ENCODE measurements at regions not wholly inside any gene's neighbourhood (a gene's known extent, or its start where the extent isn't known, plus 50 kb on each side); places are given as distances from the start of the nearest gene placed in this dataset.

- Histone ChIP-seq H3K4me1 (ENCODE audit: control insufficient read depth, insufficient read depth, low read length) (no peaks in the 10 kb centered on the region), H3K9me3 (ENCODE audit: control insufficient read depth, insufficient read depth, low read depth, low read length) (no peaks in the 10 kb centered on the region), H3K27ac (ENCODE audit: low read length) (no peak overlapping the region), H3K4me3 (ENCODE audit: low read depth in 2 of 2, low read length in 2 of 2) (no peak overlapping the region), H3K27me3 (ENCODE audit: control insufficient read depth, insufficient read depth, low read length) (no peaks in the 10 kb centered on the region), H3K36me3 (ENCODE audit: control insufficient read depth, insufficient read depth, low read length) (no peaks in the 10 kb centered on the region)
- TF ChIP-seq SIN3A (IDR thresholded peaks at IDR 0.05; ENCODE audit: borderline replicate concordance, insufficient read depth, low read depth, low read length), result no peak
- no peak for TF ChIP-seq POLR2AphosphoS5 (IDR thresholded peaks at IDR 0.05; ENCODE audit: low read depth, low read length)
- TF ChIP-seq CTCF (IDR thresholded peaks at IDR 0.05), result no peak
- no peak for TF ChIP-seq TCF7L2 (IDR thresholded peaks at IDR 0.05; ENCODE audit: low read depth, low read length)
- TF ChIP-seq REST (IDR thresholded peaks at IDR 0.05; ENCODE audit: insufficient read depth in 1 of 2, low read depth in 2 of 2, low read length in 1 of 2), result peak in 1 of 2 experiments; percentile 75; a peak in 2 of 4 replicates
- CTCF ChIA-PET, result interaction anchor here (0.6 kb wide), 1 partner anchor 145 kb away, joined by 7 read pairs; no protein-coding TSS in a partner anchor
- intact Hi-C loops (cut with micrococcal nuclease; ENCODE audit: unreplicated experiment), result loop anchor here (5.0 kb wide), 1 partner anchor 528 kb away; no protein-coding TSS in a partner anchor
- in situ Hi-C loops (cut with HindIII; ENCODE audit: low pct_unique_long_range_greater_than_20kb, low sequenced_read_pairs), result no loop called here
- ATAC-seq (no peak), DNase-seq (ENCODE audit: low read depth, low spot score) (no peak)
- POLR2A ChIA-PET, result no interaction called here
- no TSS peak for BruUV-seq (replicated peaks)
These were observed 225.9 kb downstream of the OLFM4 start for GRCh38 chr13:53254500-53254899.

- H3K27me3 ChIP-seq (ENCODE audit: control insufficient read depth, insufficient read depth, low read length), result no peaks in the 10 kb centered on the region
- no peak for ATAC-seq
- H3K4me3 ChIP-seq (ENCODE audit: low read depth in 2 of 2, low read length in 2 of 2), result no peak overlapping the region
- no peak for DNase-seq (ENCODE audit: low read depth, low spot score)
- intact Hi-C loops (cut with micrococcal nuclease; ENCODE audit: unreplicated experiment) (no loop called here), in situ Hi-C loops (cut with HindIII; ENCODE audit: low pct_unique_long_range_greater_than_20kb, low sequenced_read_pairs) (no loop called here)
- ChIA-PET POLR2A (no interaction called here), CTCF (no interaction called here)
- no peak overlapping the region for H3K27ac ChIP-seq (ENCODE audit: low read length)
- no TSS peak for BruUV-seq (replicated peaks)
- H3K36me3 ChIP-seq (ENCODE audit: control insufficient read depth, insufficient read depth, low read length), result no peaks in the 10 kb centered on the region
- no peaks in the 10 kb centered on the region for H3K9me3 ChIP-seq (ENCODE audit: control insufficient read depth, insufficient read depth, low read depth, low read length)
- no peaks in the 10 kb centered on the region for H3K4me1 ChIP-seq (ENCODE audit: control insufficient read depth, insufficient read depth, low read length)
- TF ChIP-seq SIN3A (IDR thresholded peaks at IDR 0.05; ENCODE audit: borderline replicate concordance, insufficient read depth, low read depth, low read length), result no peak
- TF ChIP-seq REST (IDR thresholded peaks at IDR 0.05; ENCODE audit: insufficient read depth in 1 of 2, low read depth in 2 of 2, low read length in 1 of 2), result no peak
- TF ChIP-seq TCF7L2 (IDR thresholded peaks at IDR 0.05; ENCODE audit: low read depth, low read length), result no peak
- TF ChIP-seq CTCF (IDR thresholded peaks at IDR 0.05), result no peak
- no peak for TF ChIP-seq POLR2AphosphoS5 (IDR thresholded peaks at IDR 0.05; ENCODE audit: low read depth, low read length)
These were observed 227.2 kb downstream of the OLFM4 start for GRCh38 chr13:53255795-53256194.

All from Panc1 (cell line).